Endodermal cell (in vitro differentiated cells): ENCODE measurements at regions not wholly inside any gene's neighbourhood (a gene's known extent, or its start where the extent isn't known, plus 50 kb on each side); places are given as distances from the start of the nearest gene placed in this dataset.
A peak's percentile ranks its signal among the peaks of the same experiment; 100 is the strongest.

Experiments
- DNase-seq: peaks from one replicate; pipeline ENCODE4 v3.0.0-alpha.2; 2017
- H3K27ac ChIP-seq: 2 replicates; pipeline ENCODE4 v1.5.1; 2013; ENCODE audit warnings: mild to moderate bottlenecking, low read depth, low read length, moderate library complexity
- H3K27me3 ChIP-seq: 2 replicates; pipeline ENCODE4 v1.6.1; 2013; ENCODE audit warnings: mild to moderate bottlenecking, low read length, moderate library complexity; ENCODE audit not compliant: insufficient read depth, control insufficient read depth, poor library complexity, severe bottlenecking
- H3K36me3 ChIP-seq: 2 replicates; pipeline ENCODE4 v1.7.0; 2013; ENCODE audit warnings: mild to moderate bottlenecking, low read length, moderate library complexity; ENCODE audit not compliant: control insufficient read depth, insufficient read depth
- H3K4me1 ChIP-seq: one replicate; pipeline ENCODE4 v1.7.0; 2013; ENCODE audit warnings: low read length; ENCODE audit not compliant: control insufficient read depth, insufficient read depth
- H3K4me3 ChIP-seq: 2 replicates; pipeline ENCODE4 v1.5.1; 2013; ENCODE audit warnings: mild to moderate bottlenecking, low read length, moderate library complexity
- H3K9ac ChIP-seq: 2 replicates; pipeline ENCODE4 v1.6.1; 2013; ENCODE audit warnings: mild to moderate bottlenecking, low read length, moderate library complexity; ENCODE audit not compliant: poor library complexity, severe bottlenecking; ENCODE audit errors: extremely low read depth
- H3K9me3 ChIP-seq: 2 replicates; pipeline ENCODE4 v1.6.1; 2013; ENCODE audit warnings: mild to moderate bottlenecking, low read length, moderate library complexity; ENCODE audit not compliant: control insufficient read depth
- H3K27ac Mint-ChIP-seq: 2 replicates; pipeline ENCODE4 v1.8.0; 2020; ENCODE audit warnings: mixed read lengths
- H3K27me3 Mint-ChIP-seq: 2 replicates; pipeline ENCODE4 v1.8.0; 2021; ENCODE audit warnings: mild to moderate bottlenecking, mixed read lengths; ENCODE audit not compliant: insufficient read depth
- H3K36me3 Mint-ChIP-seq: 2 replicates; pipeline ENCODE4 v1.8.0; 2020; ENCODE audit warnings: low read depth, mixed read lengths
- H3K4me1 Mint-ChIP-seq: 2 replicates; pipeline ENCODE4 v1.8.0; 2020; ENCODE audit warnings: mixed read lengths
- H3K4me3 Mint-ChIP-seq: 2 replicates; pipeline ENCODE4 v1.8.0; 2020; ENCODE audit warnings: mild to moderate bottlenecking, moderate library complexity, mixed read lengths
- H3K9me3 Mint-ChIP-seq: 2 replicates; pipeline ENCODE4 v1.8.0; 2020; ENCODE audit warnings: mild to moderate bottlenecking, mixed read lengths
- CTCF ChIP-seq: fragments of 200-600 bp; sonication (generic); conservative IDR thresholded peaks from 2 replicates; pipeline ENCODE4 v1.5.0; 2021; ENCODE audit warnings: antibody characterized with exemption, mild to moderate bottlenecking
- WGBS, 2 experiments: methylation state at CpG; one replicate each; pipeline versions ENCODE4 v1.1.5 to v1.1.7; 2013; ENCODE audit warnings: missing lambda C conversion rate in 2 of 2, mixed read lengths in 1 of 2; ENCODE audit not compliant: insufficient coverage in 1 of 2, insufficient read length in 1 of 2; 5-methylcytosine and 5-hydroxymethylcytosine counted together

GRCh38 chr14:71675126-71675899 lies 256.9 kb upstream of the RGS6 start:
- Histone ChIP-seq H3K36me3 (peaks cover 50% of the 10 kb centered on the region), H3K27me3 (no peaks in the 10 kb centered on the region), H3K27ac (no peak overlapping the region), H3K4me3 (no peak overlapping the region), H3K9me3 (peaks cover 5% of the 10 kb centered on the region), H3K9ac (no peak overlapping the region), H3K4me1 (no peaks in the 10 kb centered on the region)
- Mint-ChIP-seq H3K4me1 (peaks cover 13% of the 10 kb centered on the region), H3K27me3 (no peaks in the 10 kb centered on the region), H3K36me3 (peaks cover 61% of the 10 kb centered on the region), H3K27ac (peak overlapping the region; percentile 18), H3K9me3 (peaks cover 15% of the 10 kb centered on the region), H3K4me3 (no peak overlapping the region)
- 76 to 79% methylated on average over 2 to 7 of the region's 7 CpGs for WGBS, 2 experiments
- no peak for TF ChIP-seq CTCF
- DNase-seq: peak; percentile 79

- no peak overlapping the region for H3K27ac ChIP-seq
- no peak for TF ChIP-seq CTCF
These were observed 256.3 kb upstream of the RGS6 start for GRCh38 chr14:71675900-71676287.

GRCh38 chr14:71680736-71681387 lies 251.4 kb upstream of the RGS6 start:
- no peak overlapping the region for H3K27ac Mint-ChIP-seq
- no peak for TF ChIP-seq CTCF
- peaks cover 48% of the 10 kb centered on the region for H3K36me3 Mint-ChIP-seq

More at GRCh38 chr14:71675900-71676287, 256.3 kb upstream of the RGS6 start:
- Mint-ChIP-seq H3K36me3 (peaks cover 61% of the 10 kb centered on the region), H3K27me3 (no peaks in the 10 kb centered on the region), H3K9me3 (peaks cover 15% of the 10 kb centered on the region), H3K4me1 (peaks cover 18% of the 10 kb centered on the region), H3K27ac (no peak overlapping the region), H3K4me3 (no peak overlapping the region)
- H3K9ac ChIP-seq: no peak overlapping the region
- H3K9me3 ChIP-seq: peaks cover 5% of the 10 kb centered on the region
- 80 to 93% methylated on average over 1 to 3 of the region's 5 CpGs for WGBS, 2 experiments
- no peaks in the 10 kb centered on the region for H3K4me1 ChIP-seq
- H3K4me3 ChIP-seq: no peak overlapping the region
- H3K36me3 ChIP-seq: peaks cover 44% of the 10 kb centered on the region
- no peak for DNase-seq
- H3K27me3 ChIP-seq: no peaks in the 10 kb centered on the region

More at GRCh38 chr14:71680736-71681387, 251.4 kb upstream of the RGS6 start:
- Mint-ChIP-seq H3K9me3 (peaks cover 12% of the 10 kb centered on the region), H3K4me3 (no peak overlapping the region), H3K4me1 (peaks cover 28% of the 10 kb centered on the region), H3K27me3 (no peaks in the 10 kb centered on the region)
- H3K9me3 ChIP-seq: peaks cover 5% of the 10 kb centered on the region
- peaks cover 3% of the 10 kb centered on the region for H3K4me1 ChIP-seq
- no peak overlapping the region for H3K4me3 ChIP-seq
- peaks cover 6% of the 10 kb centered on the region for H3K36me3 ChIP-seq
- H3K27ac ChIP-seq: no peak overlapping the region
- DNase-seq: peak; percentile 79
- H3K27me3 ChIP-seq: no peaks in the 10 kb centered on the region
- no peak overlapping the region for H3K9ac ChIP-seq
- 52 to 70% methylated on average over 9 to 10 of the region's 10 CpGs for WGBS, 2 experiments
